GM10266 (cell line): ENCODE measurements at regions not wholly inside any gene's neighbourhood (a gene's known extent, or its start where the extent isn't known, plus 50 kb on each side); places are given as distances from the start of the nearest gene placed in this dataset.
"Not testable (repeated sequence)": the region's sequence is repeated elsewhere in the genome, so short reads cannot be mapped to it uniquely, and the experiment has no call there.

Source experiments
- DNase-seq: peaks from one replicate; pipeline ENCODE4 v3.0.0; 2012; ENCODE audit errors: extremely low spot score
- CTCF ChIP-seq: IDR thresholded peaks from 2 replicates; pipeline ENCODE4 v1.5.1; 2012; ENCODE audit warnings: mild to moderate bottlenecking, low read depth; ENCODE audit not compliant: control insufficient read depth, insufficient read depth; ENCODE audit errors: missing control alignments

- no peak for DNase-seq
- no peak for TF ChIP-seq CTCF
These were observed 154.3 kb downstream of the KDM5D start for GRCh38 chrY:19590235-19590634.

GRCh38 chrY:19589664-19590063 lies 154.9 kb downstream of the KDM5D start:
- DNase-seq = no peak
- TF ChIP-seq CTCF = no peak

GRCh38 chrY:19587311-19587710 lies 157.2 kb downstream of the KDM5D start:
- DNase-seq = no peak
- TF ChIP-seq CTCF = no peak

- not testable (repeated sequence) for DNase-seq
These were observed 163.5 kb downstream of the KDM5D start for GRCh38 chrY:19580990-19581389.

- no peak for DNase-seq
- no peak for TF ChIP-seq CTCF
These were observed 166.1 kb downstream of the KDM5D start for GRCh38 chrY:19578281-19578874.

- no peak for DNase-seq
- no peak for TF ChIP-seq CTCF
These were observed 167.3 kb downstream of the KDM5D start for GRCh38 chrY:19577250-19577649.

- no peak for DNase-seq
- no peak for TF ChIP-seq CTCF
These were observed 169.6 kb downstream of the KDM5D start for GRCh38 chrY:19574939-19575338.

GRCh38 chrY:19573646-19574045 lies 170.9 kb downstream of the KDM5D start:
- no peak for DNase-seq
- TF ChIP-seq CTCF = no peak
